NB4 (cell line): ENCODE measurements at regions not wholly inside any gene's neighbourhood (a gene's known extent, or its start where the extent isn't known, plus 50 kb on each side); places are given as distances from the start of the nearest gene placed in this dataset.

ENCODE experiments used
- MYC ChIP-seq: IDR thresholded peaks from 2 replicates; pipeline ENCODE4 v1.6.1; 2011; ENCODE audit warnings: low read depth, low read length
- TF ChIP-seq, protein P1 (sequence below): IDR thresholded peaks from one replicate; pipeline ENCODE4 v1.5.1; 2012; ENCODE audit warnings: low read depth, low read length

DNA sequence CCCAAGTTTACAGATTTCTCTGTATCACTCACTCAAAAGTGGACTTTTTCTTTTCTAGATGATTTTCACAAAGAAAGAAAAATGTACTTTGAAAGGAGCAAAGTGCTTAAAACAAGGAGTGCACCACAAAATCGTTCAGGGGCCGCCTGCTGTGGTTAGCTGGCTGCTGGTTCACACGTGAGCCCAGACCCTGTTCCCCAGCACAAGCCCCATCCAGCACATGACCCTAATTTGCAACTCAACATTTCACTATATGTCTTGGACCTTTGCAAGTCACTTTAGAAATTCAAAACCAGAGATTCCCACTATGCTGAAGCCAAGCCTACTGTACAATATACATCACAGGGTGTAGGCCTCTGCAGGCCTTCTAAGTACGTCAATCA, 95.5 kb upstream of the NHSL1 start:
- TF ChIP-seq MYC = no peak
- TF ChIP-seq, protein P1, sequence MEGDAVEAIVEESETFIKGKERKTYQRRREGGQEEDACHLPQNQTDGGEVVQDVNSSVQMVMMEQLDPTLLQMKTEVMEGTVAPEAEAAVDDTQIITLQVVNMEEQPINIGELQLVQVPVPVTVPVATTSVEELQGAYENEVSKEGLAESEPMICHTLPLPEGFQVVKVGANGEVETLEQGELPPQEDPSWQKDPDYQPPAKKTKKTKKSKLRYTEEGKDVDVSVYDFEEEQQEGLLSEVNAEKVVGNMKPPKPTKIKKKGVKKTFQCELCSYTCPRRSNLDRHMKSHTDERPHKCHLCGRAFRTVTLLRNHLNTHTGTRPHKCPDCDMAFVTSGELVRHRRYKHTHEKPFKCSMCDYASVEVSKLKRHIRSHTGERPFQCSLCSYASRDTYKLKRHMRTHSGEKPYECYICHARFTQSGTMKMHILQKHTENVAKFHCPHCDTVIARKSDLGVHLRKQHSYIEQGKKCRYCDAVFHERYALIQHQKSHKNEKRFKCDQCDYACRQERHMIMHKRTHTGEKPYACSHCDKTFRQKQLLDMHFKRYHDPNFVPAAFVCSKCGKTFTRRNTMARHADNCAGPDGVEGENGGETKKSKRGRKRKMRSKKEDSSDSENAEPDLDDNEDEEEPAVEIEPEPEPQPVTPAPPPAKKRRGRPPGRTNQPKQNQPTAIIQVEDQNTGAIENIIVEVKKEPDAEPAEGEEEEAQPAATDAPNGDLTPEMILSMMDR = no peak
